ENCODE measurements at regions not wholly inside any gene's neighbourhood (a gene's known extent, or its start where the extent isn't known, plus 50 kb on each side); places are given as distances from the start of the nearest gene placed in this dataset.

GRCh38 chr12:25058012-25058411 is 109.1 kb upstream of the BCAT1 start:
- TF ChIP-seq CTCF (IDR thresholded peaks at IDR 0.05; ENCODE audit: control extremely low read depth in 1 of 3, insufficient read depth in 1 of 3, low read depth in 1 of 3, low read length in 3 of 3) (no peak), CREB1 (IDR thresholded peaks at IDR 0.05) (no peak), EZH2 (IDR thresholded peaks at IDR 0.05; ENCODE audit: low read depth, low read length, severe bottlenecking) (no peak), POLR2A (IDR thresholded peaks at IDR 0.05; ENCODE audit: control extremely low read depth in 1 of 2, low read depth in 2 of 2, low read length in 2 of 2) (no peak), ZNF274 (IDR thresholded peaks at IDR 0.05; ENCODE audit: borderline replicate concordance, extremely low read depth, low read length) (no peak), BRCA1 (IDR thresholded peaks at IDR 0.05; ENCODE audit: low read depth, low read length) (no peak), SP2 (IDR thresholded peaks at IDR 0.05; ENCODE audit: low read length) (no peak)
